Activated CD4-positive, alpha-beta T cell treated with anti-CD3 and anti-CD28 coated beads, Interleukin-10, Interleukin-2, amounts not matched to agents 100 ng/mL and 50 ng/mL, durations not matched to agents 16 hours and 8 hours (primary cell): ENCODE measurements at regions not wholly inside any gene's neighbourhood (a gene's known extent, or its start where the extent isn't known, plus 50 kb on each side); places are given as distances from the start of the nearest gene placed in this dataset.
"Not testable (repeated sequence)": the region's sequence is repeated elsewhere in the genome, so short reads cannot be mapped to it uniquely, and the experiment has no call there.

Source experiments
- DNase-seq: peaks from one replicate; pipeline ENCODE4 v3.0.0-alpha.2; 2020

DNA sequence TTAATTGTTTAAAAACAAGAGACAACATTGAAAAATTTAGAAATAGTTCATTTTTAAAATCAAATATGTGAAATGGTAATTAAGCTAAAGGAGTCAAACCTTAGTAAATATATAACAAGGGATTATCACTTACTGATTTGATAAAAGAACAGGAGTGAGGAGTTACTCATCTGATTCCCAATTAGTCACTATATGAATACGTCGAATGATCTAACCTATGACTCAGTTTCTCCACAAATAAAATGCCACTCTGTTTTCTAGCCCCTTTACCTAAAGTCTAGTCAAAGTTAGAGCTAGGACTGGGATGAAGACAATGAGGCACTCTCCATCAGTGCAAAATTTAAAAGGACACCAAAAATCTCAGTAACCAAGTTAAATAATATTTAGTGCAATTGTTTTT is 70.4 kb upstream of the RASEF start:
- no peak for DNase-seq

DNA sequence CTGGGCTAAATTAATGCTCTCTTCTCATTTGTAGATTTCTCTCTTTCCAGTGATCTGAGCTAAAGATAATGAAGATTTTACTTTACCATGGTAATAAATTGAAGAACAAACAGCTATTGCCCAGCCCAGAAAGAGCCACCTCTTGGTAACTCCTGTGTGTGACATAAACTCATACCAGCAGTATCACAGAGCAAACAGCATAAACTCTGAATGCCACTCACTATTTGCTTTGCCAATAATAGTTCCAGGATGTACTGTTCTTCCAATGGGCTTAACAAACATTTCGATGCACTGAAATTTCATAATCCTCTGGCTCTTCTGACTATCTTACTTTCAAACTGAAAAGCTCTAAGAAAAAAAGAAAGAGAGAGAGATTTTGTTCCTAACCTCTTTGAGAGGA is 69.8 kb upstream of the RASEF start:
- no peak for DNase-seq

GRCh38 chr9:83130541-83130940 is 67.6 kb upstream of the RASEF start:
- no peak for DNase-seq

DNA sequence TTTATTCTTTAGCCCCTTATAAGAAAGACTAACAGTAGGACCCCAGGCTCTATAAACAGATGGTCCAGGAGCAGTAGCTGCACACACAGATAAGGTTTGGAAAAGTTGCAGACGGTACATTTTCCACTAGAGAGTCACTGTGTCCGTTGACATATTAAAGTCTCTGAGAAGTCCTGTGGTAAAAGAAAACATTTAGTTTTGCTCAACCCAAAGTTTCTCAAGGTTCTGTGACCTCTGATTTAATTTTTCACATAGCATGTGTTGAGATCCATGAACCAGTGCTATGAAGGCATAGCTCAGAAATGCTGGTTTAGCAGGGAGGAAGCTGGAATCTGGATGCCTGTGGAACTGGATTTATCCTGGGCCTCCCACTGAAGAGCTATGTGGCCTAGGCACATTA is 62.7 kb upstream of the RASEF start:
- DNase-seq = no peak

DNA sequence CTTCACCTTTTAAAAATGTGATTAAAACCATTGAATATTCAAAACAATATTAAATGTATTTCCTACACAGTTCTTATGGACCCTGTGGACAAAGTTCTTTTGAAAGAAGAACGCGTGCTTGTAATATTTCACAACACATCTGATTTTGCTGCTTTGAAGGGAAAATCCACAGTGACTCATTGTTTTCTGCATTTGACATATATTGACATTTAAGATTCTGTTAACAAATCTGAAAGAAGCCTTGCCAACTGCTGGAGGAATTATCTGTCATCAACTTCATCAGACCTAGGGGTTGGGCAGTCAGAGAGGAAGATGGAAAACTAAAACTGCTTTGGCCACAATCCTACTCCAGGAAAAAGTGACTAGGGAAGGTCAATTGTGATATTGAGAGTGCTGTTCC is 56.9 kb upstream of the RASEF start:
- DNase-seq = no peak

- DNase-seq = no peak
Observed at GRCh38 chr9:83116026-83116425, 53.1 kb upstream of the RASEF start.

DNA sequence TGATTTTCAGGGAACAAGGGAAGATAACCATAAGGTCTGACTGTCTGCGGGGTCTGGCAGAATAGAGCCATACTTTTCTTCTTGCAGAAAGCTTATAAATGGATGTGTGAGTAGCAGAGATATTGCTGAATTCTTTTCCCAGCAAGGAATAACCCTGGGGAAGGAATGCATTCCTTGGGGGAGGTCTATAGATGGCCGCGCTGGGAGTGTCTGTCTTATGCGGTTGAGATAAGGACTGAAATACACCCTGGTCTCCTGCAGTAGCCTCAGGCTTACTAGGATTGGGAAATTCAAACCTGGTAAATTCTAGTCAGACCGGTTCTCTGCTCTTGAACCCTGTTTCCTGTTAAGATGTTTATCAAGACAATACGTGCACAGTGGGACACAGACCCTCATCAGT is 50.5 kb upstream of the RASEF start:
- not testable (repeated sequence) for DNase-seq
